ENCODE measurements at regions not wholly inside any gene's neighbourhood (a gene's known extent, or its start where the extent isn't known, plus 50 kb on each side); places are given as distances from the start of the nearest gene placed in this dataset.
"Not testable (repeated sequence)": the region's sequence is repeated elsewhere in the genome, so short reads cannot be mapped to it uniquely, and the experiment has no call there.

DNA sequence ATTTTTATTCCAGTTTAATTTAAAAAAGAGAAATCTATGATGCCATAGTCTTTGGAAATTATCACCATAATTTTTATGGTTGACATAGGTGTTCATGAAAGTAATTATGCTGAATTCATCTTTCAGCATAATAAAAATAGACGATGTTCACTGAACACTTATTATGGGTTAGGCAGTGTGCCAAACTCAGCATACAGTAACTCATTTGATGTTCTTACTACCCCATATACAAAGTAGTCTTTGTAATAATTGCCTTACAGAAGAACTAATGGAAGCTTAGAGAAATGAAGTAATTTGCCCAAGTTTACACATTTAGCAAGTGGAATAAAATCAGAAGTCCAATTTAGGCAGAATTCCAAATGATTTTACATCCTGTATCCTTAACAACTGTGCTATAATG lies 852.2 kb upstream of the GOT2 start:
- no peak for DNase-seq

DNA sequence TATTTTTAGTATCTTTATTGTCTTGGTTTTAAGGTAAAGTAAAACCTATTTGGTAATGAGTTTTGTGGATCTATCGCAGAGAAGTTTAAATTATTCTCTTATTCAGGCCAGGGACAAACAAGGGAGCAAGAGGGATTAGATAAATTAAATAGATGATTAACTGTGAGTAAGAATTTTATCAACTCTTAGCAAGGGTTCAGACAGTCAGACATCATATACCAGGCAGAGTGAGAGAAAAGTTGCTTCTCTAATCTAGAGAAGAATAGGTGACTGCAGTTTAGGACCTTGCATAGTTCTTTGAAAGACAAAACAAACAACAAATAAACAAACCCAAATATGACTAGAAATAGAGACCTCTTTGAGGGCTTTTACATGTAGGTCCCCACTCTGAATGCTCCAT lies 840.2 kb upstream of the GOT2 start:
- no peak for DNase-seq

GRCh38 chr16:59573528-59574271 lies 839.6 kb upstream of the GOT2 start:
- no peak for DNase-seq

GRCh38 chr16:59567496-59567895 lies 833.4 kb upstream of the GOT2 start:
- no peak for DNase-seq

GRCh38 chr16:59566446-59566845 lies 832.3 kb upstream of the GOT2 start:
- no peak for DNase-seq

DNA sequence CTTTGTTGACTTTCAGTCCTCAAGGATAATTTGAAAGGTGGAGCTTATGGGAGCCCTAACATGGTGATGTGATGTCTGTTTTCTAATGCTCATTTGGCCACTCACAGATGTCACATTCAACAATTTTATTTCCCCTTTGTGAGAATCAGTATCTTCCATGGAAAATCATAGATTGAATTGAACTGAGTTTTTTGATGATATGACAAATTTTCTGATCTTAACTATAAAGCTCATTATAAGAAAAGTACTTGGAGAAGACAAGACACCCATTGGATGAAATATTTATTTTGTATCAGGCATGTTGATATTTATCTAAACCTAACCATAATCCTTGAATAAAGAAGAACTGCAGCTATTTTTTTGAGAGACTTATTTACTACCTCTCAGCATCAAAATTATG lies 824.6 kb upstream of the GOT2 start:
- no peak for DNase-seq

GRCh38 chr16:59552164-59552563 lies 818.0 kb upstream of the GOT2 start:
- no peak for DNase-seq

- DNase-seq: no peak
Measured at GRCh38 chr16:59545721-59546120, 811.6 kb upstream of the GOT2 start.

GRCh38 chr16:59543641-59544040 lies 809.5 kb upstream of the GOT2 start:
- no peak for DNase-seq

DNA sequence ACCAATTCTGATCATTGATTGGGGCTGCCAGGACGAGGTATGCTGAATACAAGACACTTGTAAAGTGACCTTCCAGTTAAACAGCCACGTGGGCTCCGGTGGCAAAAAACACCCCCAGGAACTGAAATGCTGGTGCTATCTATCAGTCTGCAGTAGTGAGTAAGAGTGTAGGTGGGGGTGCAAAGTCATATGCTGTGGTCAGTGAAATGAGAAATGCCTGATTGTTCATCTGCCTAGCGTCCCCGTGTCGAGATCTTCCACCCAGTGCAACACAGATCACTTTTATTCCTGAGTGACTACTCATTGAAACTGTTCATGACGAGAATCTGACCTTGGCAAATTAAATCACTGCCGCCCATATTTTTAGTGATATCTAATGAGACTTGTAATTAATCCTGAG lies 806.5 kb upstream of the GOT2 start:
- no peak for DNase-seq

- no peak for DNase-seq
Measured at GRCh38 chr16:59535298-59535697, 801.2 kb upstream of the GOT2 start.

GRCh38 chr16:59527206-59527997 lies 793.3 kb upstream of the GOT2 start:
- DNase-seq: no peak

DNA sequence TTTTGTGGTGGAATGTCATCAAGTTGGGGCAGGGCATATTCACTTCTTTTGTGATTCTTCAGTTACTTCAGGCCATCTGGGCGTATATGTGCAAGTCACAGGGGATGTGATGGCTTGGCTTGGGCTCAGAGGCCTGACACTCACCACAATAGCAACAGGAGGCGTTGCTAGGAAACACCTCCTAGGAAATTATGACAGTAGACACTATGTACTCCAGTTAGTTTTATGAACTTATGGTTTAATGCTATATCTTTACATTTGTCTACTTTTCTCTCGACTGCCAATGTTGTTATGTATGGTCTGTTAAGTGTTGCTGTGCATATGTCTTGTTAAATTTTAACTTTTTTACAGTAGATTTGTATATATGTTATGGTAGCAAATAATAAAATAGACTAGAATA lies 788.7 kb upstream of the GOT2 start:
- no peak for DNase-seq

GRCh38 chr16:59518721-59519120 lies 784.6 kb upstream of the GOT2 start:
- not testable (repeated sequence) for DNase-seq

DNA sequence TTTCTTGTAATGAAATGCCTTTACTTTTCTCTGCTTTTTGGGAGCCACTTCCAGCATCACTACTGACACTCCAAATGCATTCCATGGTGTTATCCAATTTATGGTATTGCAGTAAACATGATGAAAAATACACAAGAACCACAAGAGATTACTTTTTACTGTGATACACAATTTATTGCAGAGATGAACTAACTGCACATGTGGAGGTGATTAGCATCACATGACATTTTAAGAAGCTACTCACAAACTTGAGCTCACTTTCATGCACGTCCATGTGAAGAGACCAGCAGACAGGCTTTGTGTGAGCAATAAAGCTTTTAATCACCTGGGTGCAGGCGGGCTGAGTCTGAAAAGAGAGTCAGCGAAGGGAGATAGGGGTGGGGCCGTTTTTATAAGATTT lies 780.5 kb upstream of the GOT2 start:
- no peak for DNase-seq

GRCh38 chr16:59510008-59510424 lies 775.9 kb upstream of the GOT2 start:
- no peak for DNase-seq

DNA sequence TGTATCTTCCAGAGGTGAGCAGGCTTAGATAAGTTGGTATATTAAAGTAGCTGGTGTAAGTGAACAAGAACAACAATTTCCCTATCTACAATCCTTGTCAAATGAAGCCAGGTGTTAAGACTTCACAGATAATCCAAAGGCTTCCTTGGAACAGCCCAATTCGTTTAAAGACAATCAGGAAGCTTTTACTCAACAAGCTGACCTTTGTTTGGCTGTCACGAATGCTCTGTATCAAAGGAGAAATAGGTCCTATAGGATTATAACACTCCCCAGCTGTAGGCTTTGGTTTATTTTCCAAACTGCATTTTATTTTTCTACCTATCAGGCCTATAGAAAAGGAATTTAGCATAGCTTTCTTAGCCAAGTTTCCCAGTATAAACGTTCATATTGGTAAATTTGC lies 766.5 kb upstream of the GOT2 start:
- no peak for DNase-seq

DNA sequence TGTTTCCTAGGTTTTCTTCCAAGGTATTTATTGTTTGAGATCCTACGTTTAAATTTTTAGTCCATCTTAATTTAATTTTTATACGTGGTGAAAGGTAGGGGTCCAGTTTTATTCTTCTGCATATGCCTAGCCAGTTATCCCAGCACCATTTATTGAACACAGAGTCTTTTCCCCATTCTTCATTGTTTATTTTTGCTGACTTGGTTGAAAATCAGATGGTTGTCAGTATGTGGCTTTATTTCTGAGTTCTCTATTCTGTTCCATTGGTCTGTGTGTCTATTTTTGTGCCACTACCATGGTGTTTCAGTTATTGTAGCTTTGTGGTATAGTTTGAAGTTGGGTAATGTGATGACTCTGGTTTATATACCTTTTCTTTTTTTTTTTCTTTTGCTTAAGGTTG lies 753.0 kb upstream of the GOT2 start:
- DNase-seq: no peak

GRCh38 chr16:59484833-59485516 lies 750.9 kb upstream of the GOT2 start:
- DNase-seq: no peak

DNA sequence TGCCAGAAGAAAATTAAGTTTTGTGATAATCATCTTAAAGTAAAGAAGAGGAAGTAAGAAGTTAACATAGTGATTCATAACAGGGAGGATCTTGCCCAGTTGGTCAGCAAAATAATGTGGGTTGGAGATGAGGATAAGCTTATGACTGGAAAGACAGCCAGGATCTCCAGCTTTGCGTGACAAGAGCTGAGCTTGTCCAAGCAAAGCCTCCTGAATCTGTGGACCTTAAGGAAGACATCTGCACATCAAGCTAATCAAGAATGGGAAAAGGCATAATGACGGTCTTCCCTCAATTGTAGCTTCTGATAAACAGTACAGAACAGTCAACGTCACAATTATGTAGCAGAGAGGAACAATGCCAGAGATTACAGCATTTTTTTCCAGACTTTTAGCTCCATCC lies 744.7 kb upstream of the GOT2 start:
- no peak for DNase-seq

DNA sequence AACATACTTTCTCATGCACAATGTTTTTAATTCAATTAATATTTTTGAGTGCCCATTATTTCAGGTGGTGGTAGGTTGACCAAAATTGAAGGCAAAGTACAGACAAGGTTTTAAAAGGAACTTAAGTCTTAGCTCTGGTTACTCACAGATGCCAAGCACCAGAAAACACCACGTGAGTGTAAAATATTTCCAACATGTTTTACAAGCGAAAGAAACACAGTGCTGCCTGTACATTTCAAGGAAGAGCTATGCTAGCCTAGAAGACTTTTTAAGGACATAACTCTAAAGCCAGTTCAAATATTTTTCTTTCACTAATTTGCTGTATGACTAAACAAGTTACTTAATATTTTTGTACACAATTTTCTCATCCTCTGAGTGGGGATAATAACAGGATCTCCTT lies 736.4 kb upstream of the GOT2 start:
- no peak for DNase-seq

DNA sequence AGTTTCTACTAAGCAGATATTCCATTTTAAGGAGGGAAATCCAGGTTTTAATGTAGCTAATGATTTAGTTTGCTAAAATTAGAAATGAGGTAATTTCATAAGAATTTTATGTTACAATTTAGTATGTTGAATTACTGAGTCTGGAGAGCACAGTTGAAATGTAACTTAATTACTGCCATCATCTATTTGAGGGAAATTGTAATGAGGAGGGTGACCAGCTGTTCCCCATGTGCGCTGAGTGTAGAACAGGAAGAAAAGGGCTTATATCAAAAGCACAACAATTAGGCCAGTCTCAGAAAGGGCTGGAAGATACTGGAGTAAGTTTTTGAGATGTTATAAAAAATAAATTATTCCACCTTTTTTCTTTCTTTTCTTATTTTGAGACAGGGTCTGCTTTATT lies 735.1 kb upstream of the GOT2 start:
- no peak for DNase-seq

- no peak for DNase-seq
Measured at GRCh38 chr16:59463776-59464175, 729.7 kb upstream of the GOT2 start.

GRCh38 chr16:59459806-59460205 lies 725.7 kb upstream of the GOT2 start:
- DNase-seq: no peak

All from activated naive CD4-positive, alpha-beta T cell treated with anti-CD3 and anti-CD28 coated beads, Interleukin-2, amount 50 U/mL, for 16 hours (primary cell).